Endothelial cell of umbilical vein (primary cell): ENCODE measurements at regions not wholly inside any gene's neighbourhood (a gene's known extent, or its start where the extent isn't known, plus 50 kb on each side); places are given as distances from the start of the nearest gene placed in this dataset.

Source experiments
- CTCF ChIP-seq, 2 donors: IDR thresholded peaks; 1 replicate in 1 of 2; 2 replicates in 1 of 2; pipeline ENCODE4 v1.5.1; 2011; ENCODE audit warnings: low read length in 2 of 2, mild to moderate bottlenecking in 2 of 2, moderate library complexity in 2 of 2, control low read depth in 1 of 2, inconsistent platforms in 1 of 2, low read depth in 1 of 2; ENCODE audit not compliant: insufficient read depth in 1 of 2; ENCODE audit errors: extremely low read depth in 1 of 2
- EZH2 ChIP-seq: IDR thresholded peaks from 2 replicates; pipeline ENCODE4 v1.6.1; 2012; ENCODE audit warnings: borderline replicate concordance, low read depth, mild to moderate bottlenecking, moderate library complexity, low read length, inconsistent platforms; ENCODE audit not compliant: severe bottlenecking
- FOS ChIP-seq: IDR thresholded peaks from 2 replicates; pipeline ENCODE4 v1.6.1; 2011; ENCODE audit warnings: mild to moderate bottlenecking, low read length, moderate library complexity, borderline replicate concordance; ENCODE audit not compliant: insufficient read depth
- MAX ChIP-seq: IDR thresholded peaks from 2 replicates; pipeline ENCODE4 v1.6.1; 2011; ENCODE audit not compliant: insufficient read depth, insufficient read length
- MYC ChIP-seq: IDR thresholded peaks from one replicate; pipeline ENCODE4 v1.6.1; 2011; ENCODE audit warnings: mild to moderate bottlenecking, low read depth, low read length
- POLR2A ChIP-seq: IDR thresholded peaks from 2 replicates; pipeline ENCODE4 v1.6.1; 2012; ENCODE audit warnings: low read depth, mild to moderate bottlenecking, control low read depth, low read length
- POLR2AphosphoS5 ChIP-seq: IDR thresholded peaks from 2 replicates; pipeline ENCODE4 v1.6.1; 2012; ENCODE audit warnings: low read depth, mild to moderate bottlenecking, control low read depth, low read length, moderate library complexity; ENCODE audit not compliant: insufficient read depth

GRCh38 chr4:14529653-14530052 is 472.6 kb upstream of the CPEB2 start:
- TF ChIP-seq CTCF (IDR thresholded peaks at IDR 0.05; ENCODE audit: extremely low read depth in 1 of 2, insufficient read depth in 1 of 2, low read depth in 1 of 2, low read length in 2 of 2): no peak
- no peak for TF ChIP-seq POLR2AphosphoS5
- no peak for TF ChIP-seq POLR2A
- TF ChIP-seq EZH2: no peak
- TF ChIP-seq MAX: no peak
- no peak for TF ChIP-seq MYC
- TF ChIP-seq FOS: no peak
